ENCODE measurements at regions not wholly inside any gene's neighbourhood (a gene's known extent, or its start where the extent isn't known, plus 50 kb on each side); places are given as distances from the start of the nearest gene placed in this dataset.

GRCh38 chr11:105371311-105371710 is 231.7 kb upstream of the CARD18 start:
- TF ChIP-seq CTCF (IDR thresholded peaks at IDR 0.05) (no peak), EZH2 (IDR thresholded peaks at IDR 0.05; ENCODE audit: borderline replicate concordance, insufficient read depth, low read depth, low read length, poor library complexity, severe bottlenecking) (no peak)

Measured in B cell (primary cell).